ENCODE measurements at regions not wholly inside any gene's neighbourhood (a gene's known extent, or its start where the extent isn't known, plus 50 kb on each side); places are given as distances from the start of the nearest gene placed in this dataset.

DNA sequence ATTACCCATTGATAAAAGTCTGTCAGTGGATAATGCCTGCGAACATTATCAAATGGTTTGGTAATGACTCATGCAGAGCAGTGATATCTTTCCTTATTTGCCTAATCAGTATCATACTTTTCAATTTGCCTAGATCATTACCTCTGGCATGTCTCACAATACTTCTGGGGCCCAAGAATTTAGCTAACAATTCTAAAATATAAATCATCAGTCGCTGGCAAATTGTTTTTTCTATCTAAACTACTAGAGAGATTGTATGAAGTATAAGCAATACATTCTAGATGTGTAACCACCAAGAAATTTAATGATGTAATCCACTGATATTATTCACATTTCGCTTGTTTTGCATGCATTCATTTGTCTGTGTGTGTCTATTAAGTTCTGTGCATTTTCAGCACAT lies 191.2 kb upstream of the CDH19 start:
- no peaks in the 10 kb centered on the region for H3K9me3 Mint-ChIP-seq
- H4K20me1 ChIP-seq (ENCODE audit: control insufficient read depth, insufficient read depth, insufficient read length): no peaks in the 10 kb centered on the region
- no peak overlapping the region for H3K4me2 ChIP-seq (ENCODE audit: insufficient read depth, insufficient read length, low read length)
- H3K14ac ChIP-seq (ENCODE audit: insufficient read depth, low read length): no peak overlapping the region
- H3K4me1 Mint-ChIP-seq: peaks cover 7 to 11% of the 10 kb centered on the region in 2 experiments
- no peak overlapping the region for H2AFZ ChIP-seq (ENCODE audit: low read length)
- H2BK5ac ChIP-seq (ENCODE audit: insufficient read length, low read length): no peak overlapping the region
- no peak overlapping the region for H2BK120ac ChIP-seq (ENCODE audit: low read depth, low read length, poor library complexity, severe bottlenecking)
- no peak overlapping the region for H2BK20ac ChIP-seq (ENCODE audit: low read depth, low read length, poor library complexity, severe bottlenecking)
- H4K8ac ChIP-seq (replicated peaks; ENCODE audit: insufficient read length, low read depth, low read length): no peak overlapping the region
- no peak overlapping the region for H3K4ac ChIP-seq (ENCODE audit: low read depth, low read length)
- DNase-seq: no peak
- H3K18ac ChIP-seq (ENCODE audit: insufficient read length, low read depth, low read length): no peak overlapping the region
- no peaks in the 10 kb centered on the region for H3K27me3 Mint-ChIP-seq (ENCODE audit: low read depth)
- no peaks in the 10 kb centered on the region for H3K79me1 ChIP-seq (ENCODE audit: insufficient read depth, low read depth, low read length, poor library complexity, severe bottlenecking)
- no peak overlapping the region for H4K91ac ChIP-seq (ENCODE audit: insufficient read length, low read depth, low read length)
- H3K9me3 ChIP-seq (ENCODE audit: control insufficient read depth, low read depth, low read length): no peaks in the 10 kb centered on the region
- no peaks in the 10 kb centered on the region for H3K23me2 ChIP-seq (ENCODE audit: insufficient read length, low read depth, low read length, poor library complexity, severe bottlenecking)
- no peak overlapping the region for H3K27ac Mint-ChIP-seq
- H3T11ph ChIP-seq (ENCODE audit: low read length): no peak overlapping the region
- no peaks in the 10 kb centered on the region for H3K4me1 ChIP-seq (ENCODE audit: insufficient read depth, low read length)
- H3K79me2 ChIP-seq (ENCODE audit: insufficient read depth, low read length): no peaks in the 10 kb centered on the region
- no peaks in the 10 kb centered on the region for H3K27me3 ChIP-seq (ENCODE audit: insufficient read depth, low read length)
- H2BK15ac ChIP-seq (ENCODE audit: low read depth, low read length): no peak overlapping the region
- no peak overlapping the region for H3K9ac ChIP-seq (ENCODE audit: extremely low read depth, insufficient read length, low read length)
- H4K5ac ChIP-seq (ENCODE audit: insufficient read length, low read depth, low read length): no peak overlapping the region
- no peaks in the 10 kb centered on the region for H3K36me3 Mint-ChIP-seq (ENCODE audit: insufficient read depth in 1 of 3, low read depth in 3 of 3)
- TF ChIP-seq, protein P1, sequence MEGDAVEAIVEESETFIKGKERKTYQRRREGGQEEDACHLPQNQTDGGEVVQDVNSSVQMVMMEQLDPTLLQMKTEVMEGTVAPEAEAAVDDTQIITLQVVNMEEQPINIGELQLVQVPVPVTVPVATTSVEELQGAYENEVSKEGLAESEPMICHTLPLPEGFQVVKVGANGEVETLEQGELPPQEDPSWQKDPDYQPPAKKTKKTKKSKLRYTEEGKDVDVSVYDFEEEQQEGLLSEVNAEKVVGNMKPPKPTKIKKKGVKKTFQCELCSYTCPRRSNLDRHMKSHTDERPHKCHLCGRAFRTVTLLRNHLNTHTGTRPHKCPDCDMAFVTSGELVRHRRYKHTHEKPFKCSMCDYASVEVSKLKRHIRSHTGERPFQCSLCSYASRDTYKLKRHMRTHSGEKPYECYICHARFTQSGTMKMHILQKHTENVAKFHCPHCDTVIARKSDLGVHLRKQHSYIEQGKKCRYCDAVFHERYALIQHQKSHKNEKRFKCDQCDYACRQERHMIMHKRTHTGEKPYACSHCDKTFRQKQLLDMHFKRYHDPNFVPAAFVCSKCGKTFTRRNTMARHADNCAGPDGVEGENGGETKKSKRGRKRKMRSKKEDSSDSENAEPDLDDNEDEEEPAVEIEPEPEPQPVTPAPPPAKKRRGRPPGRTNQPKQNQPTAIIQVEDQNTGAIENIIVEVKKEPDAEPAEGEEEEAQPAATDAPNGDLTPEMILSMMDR (conservative IDR thresholded peaks at IDR 0.05): no peak
- H3K27ac ChIP-seq (ENCODE audit: insufficient read length, low read depth, low read length): no peak overlapping the region
- H3K56ac ChIP-seq (ENCODE audit: insufficient read length, low read depth, low read length): no peak overlapping the region
- H2BK12ac ChIP-seq (ENCODE audit: insufficient read length, low read depth, low read length): no peak overlapping the region
- no CpG with 5 or more reads among the region's 3 CpGs for WGBS (ENCODE audit: extremely low coverage, insufficient read length, low lambda C conversion rate)
- no peak overlapping the region for H3K4me3 Mint-ChIP-seq
- H2AK5ac ChIP-seq (ENCODE audit: insufficient read length, low read length): no peak overlapping the region
- H3K23ac ChIP-seq (ENCODE audit: insufficient read length, low read depth, low read length): no peak overlapping the region
